ENCODE measurements at regions not wholly inside any gene's neighbourhood (a gene's known extent, or its start where the extent isn't known, plus 50 kb on each side); places are given as distances from the start of the nearest gene placed in this dataset.

DNA sequence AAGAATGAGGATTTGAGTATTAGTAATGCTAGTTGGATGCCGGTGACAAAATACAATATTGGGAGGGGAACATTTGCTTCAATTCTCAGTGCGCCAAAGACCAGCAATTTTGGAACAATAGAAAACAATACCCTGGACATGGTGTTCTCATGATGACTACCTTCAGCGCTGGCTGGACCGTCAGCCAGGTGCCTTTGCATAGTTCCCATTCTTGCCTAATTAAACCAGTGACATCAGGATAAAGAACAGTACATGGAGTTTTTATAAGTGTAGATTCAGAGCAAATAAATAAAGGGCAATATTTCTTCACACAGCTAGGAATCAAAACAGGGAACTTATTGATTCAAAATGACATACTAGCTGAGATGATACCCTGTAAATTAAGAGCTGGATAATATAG lies 404.8 kb upstream of the RORA start:
- Histone ChIP-seq H3K27me3 (peaks cover 0 to 23% (median under 1%) of the 10 kb centered on the region in 7 donors), H3K4me3 (no peak overlapping the region), H3K36me3 (no peaks in the 10 kb centered on the region), H3K27ac (no peak overlapping the region), H3K9me3 (peaks cover 0 to 9% (median 0%) of the 10 kb centered on the region in 11 donors), H3K4me1 (no peaks in the 10 kb centered on the region)
- WGBS, 2 donors: 86 to 88% methylated on average over 4 of the region's 4 CpGs
- TF ChIP-seq, protein P1, sequence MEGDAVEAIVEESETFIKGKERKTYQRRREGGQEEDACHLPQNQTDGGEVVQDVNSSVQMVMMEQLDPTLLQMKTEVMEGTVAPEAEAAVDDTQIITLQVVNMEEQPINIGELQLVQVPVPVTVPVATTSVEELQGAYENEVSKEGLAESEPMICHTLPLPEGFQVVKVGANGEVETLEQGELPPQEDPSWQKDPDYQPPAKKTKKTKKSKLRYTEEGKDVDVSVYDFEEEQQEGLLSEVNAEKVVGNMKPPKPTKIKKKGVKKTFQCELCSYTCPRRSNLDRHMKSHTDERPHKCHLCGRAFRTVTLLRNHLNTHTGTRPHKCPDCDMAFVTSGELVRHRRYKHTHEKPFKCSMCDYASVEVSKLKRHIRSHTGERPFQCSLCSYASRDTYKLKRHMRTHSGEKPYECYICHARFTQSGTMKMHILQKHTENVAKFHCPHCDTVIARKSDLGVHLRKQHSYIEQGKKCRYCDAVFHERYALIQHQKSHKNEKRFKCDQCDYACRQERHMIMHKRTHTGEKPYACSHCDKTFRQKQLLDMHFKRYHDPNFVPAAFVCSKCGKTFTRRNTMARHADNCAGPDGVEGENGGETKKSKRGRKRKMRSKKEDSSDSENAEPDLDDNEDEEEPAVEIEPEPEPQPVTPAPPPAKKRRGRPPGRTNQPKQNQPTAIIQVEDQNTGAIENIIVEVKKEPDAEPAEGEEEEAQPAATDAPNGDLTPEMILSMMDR (IDR thresholded peaks at IDR 0.05): no peak
- no peak for DNase-seq
- ATAC-seq: no peak
- intact Hi-C loops (cut with DNase I): no loop called here

DNA sequence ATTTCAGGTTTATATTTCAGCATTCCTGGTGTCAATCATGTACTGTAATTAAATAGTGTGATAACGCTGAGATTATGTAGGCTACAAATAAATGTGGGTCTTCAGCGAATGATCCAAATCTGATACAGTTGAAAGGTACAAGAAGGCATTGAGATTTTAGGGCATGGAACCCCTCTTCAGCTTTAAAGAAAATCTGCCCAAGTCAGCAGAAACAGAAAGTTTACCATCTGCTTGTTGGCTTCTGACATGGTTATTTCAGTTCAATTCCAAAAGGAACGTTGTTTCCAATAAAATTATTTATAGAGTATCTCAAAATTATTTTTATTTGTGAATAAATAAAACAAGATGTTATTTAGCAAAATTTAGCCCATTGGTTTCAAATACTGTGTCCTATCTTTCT lies 400.2 kb upstream of the RORA start:
- TF ChIP-seq, protein P1 (IDR thresholded peaks at IDR 0.05): no peak
- Histone ChIP-seq H3K27me3 (peaks cover 0 to 35% (median 5%) of the 10 kb centered on the region in 7 donors), H3K36me3 (no peaks in the 10 kb centered on the region), H3K9me3 (peaks cover 0 to 9% (median 0%) of the 10 kb centered on the region in 11 donors), H3K4me1 (no peaks in the 10 kb centered on the region), H3K4me3 (no peak overlapping the region), H3K27ac (no peak overlapping the region)
- WGBS, 2 donors: 87 to 96% methylated on average over 3 of the region's 3 CpGs
- intact Hi-C loops (cut with DNase I): no loop called here
- no peak for DNase-seq
- ATAC-seq: no peak

- no peak for ATAC-seq
- intact Hi-C loops (cut with DNase I): no loop called here
- 86 to 90% methylated on average over 7 of the region's 7 CpGs for WGBS, 2 donors
- DNase-seq: no peak
- Histone ChIP-seq H3K9me3 (no peaks in the 10 kb centered on the region), H3K27me3 (peaks cover 0 to 36% (median 8%) of the 10 kb centered on the region in 7 donors), H3K4me1 (no peaks in the 10 kb centered on the region), H3K27ac (no peak overlapping the region), H3K4me3 (no peak overlapping the region), H3K36me3 (no peaks in the 10 kb centered on the region)
- TF ChIP-seq, protein P1 (IDR thresholded peaks at IDR 0.05): no peak
Measured at GRCh38 chr15:61624950-61625349, 395.8 kb upstream of the RORA start.

- Histone ChIP-seq H3K9me3 (no peaks in the 10 kb centered on the region), H3K4me1 (no peaks in the 10 kb centered on the region), H3K4me3 (no peak overlapping the region), H3K36me3 (no peaks in the 10 kb centered on the region), H3K27me3 (peaks cover 0 to 38% (median 8%) of the 10 kb centered on the region in 7 donors), H3K27ac (no peak overlapping the region)
- TF ChIP-seq, protein P1 (IDR thresholded peaks at IDR 0.05): no peak
- intact Hi-C loops (cut with DNase I): no loop called here
- 61 to 68% methylated on average over 15 of the region's 15 CpGs for WGBS, 2 donors
- DNase-seq: no peak
- no peak for ATAC-seq
Measured at GRCh38 chr15:61623746-61624145, 394.6 kb upstream of the RORA start.

Data from heart right ventricle (tissue), 16 donors.